ENCODE measurements at regions not wholly inside any gene's neighbourhood (a gene's known extent, or its start where the extent isn't known, plus 50 kb on each side); places are given as distances from the start of the nearest gene placed in this dataset.
A peak's percentile ranks its signal among the peaks of the same experiment; 100 is the strongest.

DNA sequence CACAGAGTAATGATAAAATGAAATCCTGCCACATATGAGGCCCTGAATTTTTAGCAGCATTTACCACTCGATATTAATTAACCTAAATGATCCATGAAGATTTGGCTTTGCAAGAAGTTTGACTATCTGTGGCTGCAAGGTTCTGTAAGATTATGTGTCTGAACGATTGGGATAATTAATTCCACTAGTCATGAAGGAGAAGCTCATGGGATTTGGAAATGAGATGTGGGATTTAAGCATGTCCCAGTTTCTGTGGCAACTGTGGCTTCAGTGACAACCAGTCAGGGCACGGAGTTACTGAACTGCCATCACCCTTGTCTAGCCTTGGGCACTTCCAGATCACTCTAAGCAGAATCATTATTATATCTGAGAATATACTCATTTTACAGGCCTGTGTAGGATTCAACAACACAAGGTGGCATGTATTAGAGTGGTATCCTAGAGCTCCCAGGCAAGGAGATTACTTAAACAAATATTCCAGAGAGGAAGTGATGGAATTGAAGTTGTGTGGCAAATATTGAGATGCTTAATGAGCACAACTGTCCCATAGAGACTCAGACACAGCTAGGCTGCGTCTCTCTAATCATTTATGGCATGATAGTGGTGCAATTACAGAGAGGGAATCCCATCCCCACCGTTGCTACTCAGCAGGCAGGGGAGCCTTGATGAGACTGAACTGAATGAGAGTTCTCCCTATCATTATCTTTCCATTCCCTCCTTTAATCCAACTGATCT, 205.0 kb upstream of the KRR1 start:
- Mint-ChIP-seq H3K4me3 (no peak overlapping the region), H3K4me1 (no peaks in the 10 kb centered on the region), H3K36me3 (no peaks in the 10 kb centered on the region), H3K27ac (no peak overlapping the region), H3K9me3 (no peaks in the 10 kb centered on the region), H3K27me3 (peaks cover 7 to 11% of the 10 kb centered on the region in 2 donors)
- ATAC-seq (replicated peaks) (no peak), DNase-seq (no peak)

DNA sequence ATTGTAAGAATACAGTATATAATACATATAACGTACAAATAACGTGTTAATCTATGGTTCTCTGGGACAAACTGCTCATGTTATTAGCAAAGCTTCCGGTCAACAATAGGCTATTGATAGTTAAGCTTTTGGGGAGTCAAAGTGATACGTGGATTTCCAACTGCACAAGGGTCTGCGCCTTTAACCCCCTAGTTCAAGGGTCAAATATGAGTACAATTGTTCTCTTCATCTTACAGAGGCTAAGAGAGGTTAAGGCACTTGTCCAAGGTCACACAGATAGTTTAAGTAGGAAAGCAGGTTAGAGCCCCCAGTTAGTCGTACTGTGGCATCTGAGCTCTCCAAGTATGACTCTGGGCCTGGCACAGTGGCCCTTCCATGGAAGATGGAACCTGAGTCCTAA, 204.3 kb upstream of the KRR1 start:
- H3K4me3 Mint-ChIP-seq, result no peak overlapping the region
- no peak overlapping the region for H3K27ac Mint-ChIP-seq
- DNase-seq (no peak), ATAC-seq (replicated peaks) (no peak)
- H3K9me3 Mint-ChIP-seq, result no peaks in the 10 kb centered on the region
- H3K27me3 Mint-ChIP-seq, result peaks cover 7 to 11% of the 10 kb centered on the region in 2 donors
- no peaks in the 10 kb centered on the region for H3K4me1 Mint-ChIP-seq
- H3K36me3 Mint-ChIP-seq, result no peaks in the 10 kb centered on the region

DNA sequence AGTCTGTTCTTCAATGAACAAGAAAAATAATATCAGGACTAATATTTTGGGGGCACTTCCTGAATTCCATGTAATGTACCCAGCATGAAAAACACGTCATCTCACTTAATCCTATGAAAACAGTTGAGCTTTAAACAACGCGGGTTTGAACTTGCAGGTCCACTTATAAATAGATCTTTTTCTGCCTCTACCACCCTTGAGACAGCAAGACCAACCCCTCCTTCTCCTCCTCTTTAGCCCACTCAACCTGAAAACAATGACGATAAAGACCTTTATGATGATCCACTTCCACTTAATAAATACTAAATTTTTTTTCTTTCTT, 203.9 kb upstream of the KRR1 start:
- Mint-ChIP-seq H3K4me1 (no peaks in the 10 kb centered on the region), H3K27me3 (peaks cover 7 to 8% of the 10 kb centered on the region in 2 donors), H3K36me3 (no peaks in the 10 kb centered on the region), H3K27ac (no peak overlapping the region), H3K4me3 (no peak overlapping the region), H3K9me3 (no peaks in the 10 kb centered on the region)
- ATAC-seq (replicated peaks) (no peak), DNase-seq (no peak)

DNA sequence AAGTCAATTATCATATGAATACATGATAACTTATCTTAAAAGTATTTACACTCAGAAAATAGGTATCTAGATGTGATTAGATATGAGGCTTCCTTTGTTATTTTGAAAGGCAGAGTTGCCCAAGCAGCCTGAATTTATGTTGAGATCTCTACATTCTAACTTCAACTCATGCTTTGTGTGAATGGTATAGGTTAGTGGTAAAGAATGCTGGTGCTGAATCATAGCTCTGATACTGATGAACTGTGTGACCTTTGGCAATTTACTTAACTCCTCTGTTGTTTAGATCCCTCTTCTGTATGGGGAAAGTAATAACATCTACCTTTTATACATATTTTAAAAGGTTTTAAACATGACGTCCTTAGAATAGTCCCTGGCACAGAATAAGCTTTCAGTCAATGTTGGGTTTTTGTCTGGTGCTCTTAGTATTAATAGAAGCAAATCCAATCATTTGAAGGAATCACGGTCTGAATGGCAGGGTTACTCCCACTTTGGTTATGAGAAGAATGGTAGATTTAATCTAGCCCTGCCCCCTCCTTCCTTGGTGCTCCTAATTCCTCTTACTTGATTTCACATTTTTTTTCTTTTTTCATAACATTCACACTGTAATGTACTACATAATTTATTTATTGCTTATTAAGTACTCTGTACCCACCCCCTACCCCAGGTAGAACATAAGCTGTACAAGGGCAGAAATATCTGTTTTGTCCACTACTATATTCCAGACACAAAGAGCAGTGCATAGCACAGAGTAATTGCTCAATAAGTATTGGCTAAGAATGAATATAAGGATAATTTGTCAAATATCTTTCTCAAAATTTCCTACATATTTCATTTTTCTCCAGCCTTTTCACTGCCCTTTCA, 203.3 kb upstream of the KRR1 start:
- Mint-ChIP-seq H3K27me3 (peaks cover 7% of the 10 kb centered on the region in 2 donors), H3K9me3 (no peaks in the 10 kb centered on the region), H3K36me3 (no peaks in the 10 kb centered on the region), H3K27ac (no peak overlapping the region), H3K4me3 (no peak overlapping the region), H3K4me1 (no peaks in the 10 kb centered on the region)
- DNase-seq (no peak), ATAC-seq (replicated peaks) (no peak)

DNA sequence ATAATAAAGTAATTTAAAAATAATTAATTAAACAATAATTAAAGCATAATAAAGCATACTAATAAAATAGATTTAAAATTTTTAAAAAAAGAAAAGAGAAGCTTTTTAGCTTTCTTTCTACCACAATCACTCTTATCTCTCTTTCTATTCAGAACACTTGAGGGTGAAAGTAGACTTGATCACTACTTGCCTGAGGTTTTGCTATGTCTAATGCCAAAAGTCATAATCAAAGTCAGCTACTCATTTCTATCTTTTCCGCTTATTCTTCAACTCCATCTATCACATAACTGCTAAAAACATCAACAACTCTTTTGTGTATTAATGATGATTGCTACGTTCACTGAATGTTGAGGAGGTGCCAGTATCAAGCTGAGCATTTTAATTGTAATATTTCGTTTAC, 202.0 kb upstream of the KRR1 start:
- Mint-ChIP-seq H3K4me3 (no peak overlapping the region), H3K36me3 (no peaks in the 10 kb centered on the region), H3K27me3 (no peaks in the 10 kb centered on the region), H3K4me1 (no peaks in the 10 kb centered on the region), H3K27ac (no peak overlapping the region), H3K9me3 (no peaks in the 10 kb centered on the region)
- no peak for ATAC-seq (replicated peaks)
- no peak for DNase-seq

DNA sequence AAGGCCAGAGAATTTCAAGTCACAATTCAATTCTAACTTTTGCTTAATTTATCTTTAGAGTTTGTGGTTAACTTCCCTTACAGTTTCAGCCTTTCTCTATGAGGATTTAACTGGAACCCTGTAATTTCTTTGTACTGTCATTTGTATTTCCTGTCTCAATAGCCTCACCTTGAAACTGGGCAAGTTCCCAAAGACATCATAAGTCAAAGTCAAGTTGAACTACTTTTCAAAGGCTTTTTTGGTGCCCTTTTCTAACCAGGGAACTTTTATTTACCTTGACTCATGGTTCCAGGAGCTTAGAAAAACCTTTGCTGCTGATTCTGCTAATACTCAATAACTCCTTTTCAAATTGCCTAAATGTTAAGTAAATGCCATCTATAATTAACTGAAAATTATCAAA, 200.8 kb upstream of the KRR1 start:
- no peak for DNase-seq
- no peaks in the 10 kb centered on the region for H3K36me3 Mint-ChIP-seq
- ATAC-seq (replicated peaks), result no peak

DNA sequence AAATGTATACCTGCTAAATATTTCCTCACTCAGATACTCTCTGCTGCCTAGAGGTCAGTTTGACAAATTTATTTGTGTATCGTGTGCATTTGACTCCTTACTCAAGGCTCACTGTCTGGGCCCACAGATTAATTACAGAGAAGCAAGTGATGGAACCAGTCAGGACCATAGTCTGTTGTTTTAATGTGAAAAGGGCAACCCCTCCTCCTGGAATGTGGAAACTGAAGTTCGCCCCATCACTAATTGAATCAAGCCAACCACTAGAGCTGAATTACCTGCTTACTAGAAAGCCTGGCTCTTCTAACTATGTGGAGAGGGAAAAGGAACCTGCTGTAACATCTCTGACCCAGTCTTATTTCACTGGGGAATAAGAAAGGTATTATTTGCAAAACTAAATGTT, 199.9 kb upstream of the KRR1 start:
- Mint-ChIP-seq H3K9me3 (no peaks in the 10 kb centered on the region), H3K4me1 (peaks cover 3 to 7% of the 10 kb centered on the region in 2 donors), H3K4me3 (no peak overlapping the region), H3K27me3 (peaks cover 4 to 5% of the 10 kb centered on the region in 2 donors), H3K36me3 (no peaks in the 10 kb centered on the region), H3K27ac (no peak overlapping the region)
- no peak for DNase-seq
- no peak for ATAC-seq (replicated peaks)

More for the DNA sequence above, 200.8 kb upstream of the KRR1 start:
- H3K27me3 Mint-ChIP-seq, result peaks cover 4 to 5% of the 10 kb centered on the region in 2 donors
- no peak overlapping the region for H3K4me3 Mint-ChIP-seq
- no peaks in the 10 kb centered on the region for H3K4me1 Mint-ChIP-seq
- no peaks in the 10 kb centered on the region for H3K9me3 Mint-ChIP-seq
- no peak overlapping the region for H3K27ac Mint-ChIP-seq

DNA sequence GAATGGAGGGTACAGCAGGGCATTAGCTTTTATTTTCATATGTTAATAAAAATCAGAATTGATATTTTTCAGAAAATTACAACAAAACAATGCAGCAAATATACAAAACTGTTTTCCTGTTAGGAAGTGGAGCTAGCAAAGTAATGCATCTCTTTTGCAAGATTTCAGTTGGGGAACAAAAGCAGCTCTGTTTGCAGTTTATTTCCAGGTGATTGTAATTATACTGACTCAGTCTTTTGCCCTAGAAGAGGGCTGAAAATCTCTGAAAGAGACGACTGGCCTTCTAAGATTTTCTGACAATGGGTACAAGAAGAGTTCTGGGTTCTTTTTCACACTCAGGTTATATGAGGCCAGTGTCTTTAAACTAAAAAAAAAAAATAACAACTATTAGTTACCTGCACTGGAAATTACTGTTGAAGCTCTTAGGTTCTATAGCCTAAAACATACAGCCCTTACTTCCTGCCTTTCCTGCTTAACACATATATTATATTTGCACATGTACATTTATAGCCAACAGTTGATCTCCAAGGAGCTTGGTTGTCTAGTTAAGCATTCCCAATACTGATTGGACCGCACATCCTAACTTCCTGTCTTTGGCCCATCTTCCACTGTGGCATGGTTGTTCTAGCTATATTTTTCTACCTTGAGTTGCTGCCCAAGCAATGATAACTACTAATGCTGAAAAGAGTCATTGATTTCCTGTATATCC, 199.1 kb upstream of the KRR1 start:
- H3K36me3 Mint-ChIP-seq, result no peaks in the 10 kb centered on the region
- H3K27ac Mint-ChIP-seq, result no peak overlapping the region
- ATAC-seq (replicated peaks) (no peak), DNase-seq (no peak)
- H3K4me3 Mint-ChIP-seq, result no peak overlapping the region
- H3K4me1 Mint-ChIP-seq, result peaks cover 3 to 9% of the 10 kb centered on the region in 2 donors
- H3K27me3 Mint-ChIP-seq, result peaks cover 4 to 5% of the 10 kb centered on the region in 2 donors
- H3K9me3 Mint-ChIP-seq, result no peaks in the 10 kb centered on the region

DNA sequence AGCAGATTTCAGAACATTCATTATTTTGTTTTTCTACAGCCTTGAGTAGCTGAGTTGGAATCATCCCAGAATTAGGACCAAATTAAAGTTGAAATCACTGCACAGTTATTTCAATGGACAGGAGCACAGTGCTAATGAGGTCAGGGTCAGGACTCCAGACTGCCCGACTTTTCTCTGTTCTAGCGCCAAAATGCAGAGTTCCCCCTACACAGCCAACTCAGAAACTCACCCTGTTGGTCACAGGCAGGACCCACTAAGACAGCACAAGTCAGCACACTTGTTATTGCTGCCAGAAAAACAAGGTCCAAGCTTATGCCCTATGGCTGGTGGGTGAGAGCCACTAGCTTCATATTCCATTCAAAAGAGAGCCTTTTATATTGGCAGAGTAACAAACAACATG, 198.1 kb upstream of the KRR1 start:
- Mint-ChIP-seq H3K4me1 (peaks cover 3 to 9% of the 10 kb centered on the region in 2 donors), H3K4me3 (no peak overlapping the region), H3K36me3 (no peaks in the 10 kb centered on the region), H3K27ac (no peak overlapping the region), H3K27me3 (peaks cover 4 to 5% of the 10 kb centered on the region in 2 donors), H3K9me3 (no peaks in the 10 kb centered on the region)
- ATAC-seq (replicated peaks) (no peak), DNase-seq (no peak)

DNA sequence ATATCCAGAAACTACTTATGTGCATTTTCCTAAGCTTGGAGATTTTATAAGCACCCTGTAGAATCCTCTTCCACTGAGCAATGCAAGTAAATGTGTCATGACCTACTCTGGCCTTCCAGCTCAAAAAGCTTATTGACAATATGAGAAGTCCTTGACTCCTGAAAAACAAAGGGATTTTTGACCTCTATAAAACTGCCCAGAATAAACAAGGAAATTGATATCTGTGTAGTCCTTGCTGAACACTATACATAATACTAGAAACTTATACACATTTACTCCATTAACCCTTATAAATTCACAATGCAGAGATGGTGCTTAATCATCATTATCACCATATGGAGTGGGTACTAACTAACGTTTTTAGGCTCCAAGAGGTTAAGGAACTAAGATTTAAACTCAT, 197.4 kb upstream of the KRR1 start:
- H3K9me3 Mint-ChIP-seq, result no peaks in the 10 kb centered on the region
- no peak for DNase-seq
- no peak overlapping the region for H3K27ac Mint-ChIP-seq
- no peaks in the 10 kb centered on the region for H3K36me3 Mint-ChIP-seq
- no peak overlapping the region for H3K4me3 Mint-ChIP-seq
- H3K27me3 Mint-ChIP-seq, result peaks cover 4 to 5% of the 10 kb centered on the region in 2 donors
- peaks cover 3 to 9% of the 10 kb centered on the region in 2 donors for H3K4me1 Mint-ChIP-seq
- ATAC-seq (replicated peaks), result no peak

DNA sequence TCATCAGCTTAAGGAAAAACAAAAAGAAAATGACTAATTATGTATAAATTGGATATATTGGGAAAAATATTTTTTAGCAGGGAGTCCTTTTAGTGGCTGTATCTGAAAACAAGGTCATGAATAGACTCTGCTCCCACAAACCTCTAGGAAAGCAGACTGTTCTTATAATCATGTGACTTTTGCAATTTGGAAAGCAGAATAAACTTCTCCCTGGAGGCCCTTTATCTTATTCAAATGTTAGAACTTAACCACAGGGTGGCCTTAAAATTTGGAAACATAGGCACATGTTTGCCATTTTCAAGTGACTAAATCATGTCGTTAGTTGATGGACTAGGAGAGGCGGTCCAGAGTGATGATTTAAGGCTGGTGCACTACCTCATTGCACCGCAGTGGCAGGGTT, 196.6 kb upstream of the KRR1 start:
- H3K9me3 Mint-ChIP-seq, result no peaks in the 10 kb centered on the region
- ATAC-seq (replicated peaks) (no peak), DNase-seq (no peak)
- no peak overlapping the region for H3K4me3 Mint-ChIP-seq
- no peaks in the 10 kb centered on the region for H3K36me3 Mint-ChIP-seq
- H3K4me1 Mint-ChIP-seq, result peaks cover 3 to 9% of the 10 kb centered on the region in 2 donors
- peaks cover 4 to 5% of the 10 kb centered on the region in 2 donors for H3K27me3 Mint-ChIP-seq
- H3K27ac Mint-ChIP-seq, result no peak overlapping the region

DNA sequence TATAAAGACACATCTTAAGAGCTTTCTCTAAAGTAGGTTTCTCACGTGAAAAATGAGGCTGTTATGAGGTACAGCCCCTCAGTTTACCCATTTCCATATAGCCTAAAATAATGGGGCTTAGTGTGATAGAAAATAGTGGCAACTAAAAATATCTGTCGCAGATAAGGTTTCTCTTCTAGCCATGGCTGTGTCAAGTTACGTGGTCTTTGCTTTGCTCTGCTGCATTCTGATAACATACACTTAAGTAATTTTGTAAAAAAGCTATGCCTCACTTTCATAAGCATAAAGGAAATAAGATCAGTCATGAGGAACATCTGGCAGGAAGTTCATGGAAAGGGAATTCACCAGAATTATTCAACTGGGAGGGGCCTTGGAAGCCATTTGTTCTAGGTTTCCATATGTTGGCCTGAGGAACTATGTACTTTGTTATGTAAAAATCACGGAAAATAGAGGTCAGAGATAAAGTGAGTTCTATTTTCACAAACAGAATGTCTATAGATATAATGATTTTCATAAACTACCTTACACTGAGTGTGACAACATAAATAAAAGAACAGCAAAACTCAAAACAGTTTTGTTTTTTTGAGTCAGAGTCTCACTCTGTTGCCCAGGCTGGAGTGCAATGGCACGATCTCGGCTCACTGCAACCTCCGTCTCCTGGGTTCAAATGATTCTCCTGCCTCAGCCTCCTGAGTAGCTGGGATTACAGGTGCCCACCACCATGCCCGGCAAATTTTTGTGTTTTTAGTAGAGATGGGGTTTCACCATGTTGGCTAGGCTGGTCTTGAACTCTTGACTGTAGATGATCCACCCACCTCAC, 195.6 kb upstream of the KRR1 start:
- DNase-seq (no peak), ATAC-seq (replicated peaks) (peak in 1 of 2 donors; percentile 33)
- H3K4me3 Mint-ChIP-seq, result no peak overlapping the region
- peaks cover 3 to 9% of the 10 kb centered on the region in 2 donors for H3K4me1 Mint-ChIP-seq
- no peaks in the 10 kb centered on the region for H3K36me3 Mint-ChIP-seq
- peaks cover 4 to 5% of the 10 kb centered on the region in 2 donors for H3K27me3 Mint-ChIP-seq
- H3K9me3 Mint-ChIP-seq, result no peaks in the 10 kb centered on the region
- no peak overlapping the region for H3K27ac Mint-ChIP-seq

DNA sequence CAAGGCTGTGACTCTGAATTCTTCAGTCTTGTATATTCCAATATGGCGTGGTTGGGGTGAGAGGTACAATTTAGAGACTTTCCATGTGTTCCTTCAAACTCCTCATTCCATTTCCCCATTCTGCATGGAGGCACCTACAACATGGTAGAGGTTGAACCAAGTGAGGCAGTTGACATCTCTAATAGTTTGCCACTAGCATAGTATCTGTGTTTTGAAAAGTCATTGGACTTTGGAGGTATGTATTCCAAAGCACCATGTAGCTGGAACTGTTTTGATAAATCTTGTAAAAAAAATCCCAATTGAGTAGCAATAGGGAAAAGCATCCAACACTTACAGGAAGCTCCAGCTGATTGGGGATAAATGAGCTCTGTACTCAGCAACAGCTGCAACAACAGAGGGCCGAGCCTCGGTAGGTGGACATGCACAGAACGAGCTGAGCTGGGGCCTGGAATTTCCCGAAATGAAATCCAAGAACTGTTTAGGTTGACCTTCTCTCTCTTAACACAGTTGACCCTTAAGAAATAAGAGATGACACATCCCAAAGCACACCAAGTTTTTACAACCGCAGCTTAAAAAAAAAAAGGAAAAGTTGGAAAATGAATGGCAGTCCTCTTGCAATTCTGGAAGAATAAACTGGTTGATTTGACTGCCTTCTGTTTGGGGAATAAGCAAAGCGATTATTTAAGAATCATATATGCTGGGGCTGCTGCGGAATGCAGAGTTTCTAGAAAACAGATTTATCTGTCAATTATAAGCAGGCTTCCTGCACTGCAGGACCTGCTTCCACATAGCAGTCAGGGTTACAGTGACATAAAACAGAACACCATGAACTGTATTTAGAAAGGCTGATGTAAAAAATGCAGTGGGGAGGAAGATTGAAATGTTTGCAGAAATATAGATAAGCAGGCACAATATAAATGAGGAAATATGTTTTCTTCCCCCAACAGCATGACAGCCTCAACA, 194.6 kb upstream of the KRR1 start:
- no peaks in the 10 kb centered on the region for H3K9me3 Mint-ChIP-seq

More for the DNA sequence above, 194.6 kb upstream of the KRR1 start:
- Mint-ChIP-seq H3K27ac (no peak overlapping the region), H3K36me3 (no peaks in the 10 kb centered on the region), H3K27me3 (peaks cover 4 to 5% of the 10 kb centered on the region in 2 donors), H3K4me3 (no peak overlapping the region), H3K4me1 (peaks cover 3 to 9% of the 10 kb centered on the region in 2 donors)
- DNase-seq, result no peak
- ATAC-seq (replicated peaks), result no peak

All from stimulated activated naive B cell treated with anti-CD40 and anti-IgM and Interleukin-4, amounts not matched to agents 10 μg/mL and 1 μg/mL and 100 μg/mL, for 72 hours (primary cell).